D721Med (cell line): ENCODE measurements at regions not wholly inside any gene's neighbourhood (a gene's known extent, or its start where the extent isn't known, plus 50 kb on each side); places are given as distances from the start of the nearest gene placed in this dataset.

Experiments used
- DNase-seq: peaks from one replicate; pipeline ENCODE4 v3.0.0; 2011; ENCODE audit warnings: low spot score; ENCODE audit not compliant: insufficient read length
- FAIRE-seq: peaks from 2 replicates; lab custom pipeline; 2011; peaks lifted over from hg19 to GRCh38; lab: Jason Lieb, UNC
- TF ChIP-seq, protein P1 (sequence below): IDR thresholded peaks from 2 replicates; pipeline ENCODE4 v1.5.1; 2012; ENCODE audit warnings: mild to moderate bottlenecking, control low read depth; ENCODE audit not compliant: insufficient read depth; ENCODE audit errors: missing control alignments

DNA sequence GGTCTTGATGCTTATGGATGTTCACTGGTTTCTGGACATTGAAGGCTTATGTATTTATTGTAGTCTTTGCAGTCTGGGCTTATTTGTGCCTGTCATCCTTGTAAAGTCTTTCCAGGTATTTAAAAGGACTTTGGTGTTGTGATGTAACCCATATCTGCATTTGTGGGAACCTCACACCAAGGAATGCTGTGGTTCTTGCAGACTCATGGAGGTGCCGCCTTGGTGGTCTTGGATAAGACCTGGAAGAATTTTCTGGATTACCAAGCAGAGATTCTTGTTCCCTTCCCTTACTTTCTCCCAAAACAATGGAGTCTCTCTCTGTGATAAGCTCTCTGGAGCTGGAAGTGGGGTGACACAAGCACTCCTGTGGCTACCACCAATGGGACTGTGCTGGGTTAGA is 363.5 kb upstream of the NECTIN3 start:
- no peak for DNase-seq
- TF ChIP-seq, protein P1, sequence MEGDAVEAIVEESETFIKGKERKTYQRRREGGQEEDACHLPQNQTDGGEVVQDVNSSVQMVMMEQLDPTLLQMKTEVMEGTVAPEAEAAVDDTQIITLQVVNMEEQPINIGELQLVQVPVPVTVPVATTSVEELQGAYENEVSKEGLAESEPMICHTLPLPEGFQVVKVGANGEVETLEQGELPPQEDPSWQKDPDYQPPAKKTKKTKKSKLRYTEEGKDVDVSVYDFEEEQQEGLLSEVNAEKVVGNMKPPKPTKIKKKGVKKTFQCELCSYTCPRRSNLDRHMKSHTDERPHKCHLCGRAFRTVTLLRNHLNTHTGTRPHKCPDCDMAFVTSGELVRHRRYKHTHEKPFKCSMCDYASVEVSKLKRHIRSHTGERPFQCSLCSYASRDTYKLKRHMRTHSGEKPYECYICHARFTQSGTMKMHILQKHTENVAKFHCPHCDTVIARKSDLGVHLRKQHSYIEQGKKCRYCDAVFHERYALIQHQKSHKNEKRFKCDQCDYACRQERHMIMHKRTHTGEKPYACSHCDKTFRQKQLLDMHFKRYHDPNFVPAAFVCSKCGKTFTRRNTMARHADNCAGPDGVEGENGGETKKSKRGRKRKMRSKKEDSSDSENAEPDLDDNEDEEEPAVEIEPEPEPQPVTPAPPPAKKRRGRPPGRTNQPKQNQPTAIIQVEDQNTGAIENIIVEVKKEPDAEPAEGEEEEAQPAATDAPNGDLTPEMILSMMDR, result no peak
- FAIRE-seq, result no peak

DNA sequence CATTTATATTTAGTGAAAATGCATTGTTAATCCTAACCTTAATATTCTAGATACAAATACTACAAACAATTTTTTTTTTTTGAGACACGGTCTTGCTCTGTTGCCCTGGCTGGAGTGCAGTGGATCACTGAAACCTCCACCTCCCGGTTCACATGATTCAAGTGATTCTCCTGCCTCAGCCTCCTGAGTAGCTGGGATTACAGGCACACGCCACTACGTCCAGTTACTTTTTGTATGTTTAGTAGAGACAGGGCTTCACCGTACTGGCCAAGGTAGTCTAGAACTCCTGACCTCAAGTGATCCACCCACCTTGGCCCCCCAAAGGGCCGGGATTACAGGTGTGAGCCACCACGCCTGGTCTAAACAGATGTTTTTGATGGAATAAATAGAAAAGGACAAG is 361.5 kb upstream of the NECTIN3 start:
- no peak for DNase-seq
- FAIRE-seq, result no peak
- TF ChIP-seq, protein P1, result no peak

DNA sequence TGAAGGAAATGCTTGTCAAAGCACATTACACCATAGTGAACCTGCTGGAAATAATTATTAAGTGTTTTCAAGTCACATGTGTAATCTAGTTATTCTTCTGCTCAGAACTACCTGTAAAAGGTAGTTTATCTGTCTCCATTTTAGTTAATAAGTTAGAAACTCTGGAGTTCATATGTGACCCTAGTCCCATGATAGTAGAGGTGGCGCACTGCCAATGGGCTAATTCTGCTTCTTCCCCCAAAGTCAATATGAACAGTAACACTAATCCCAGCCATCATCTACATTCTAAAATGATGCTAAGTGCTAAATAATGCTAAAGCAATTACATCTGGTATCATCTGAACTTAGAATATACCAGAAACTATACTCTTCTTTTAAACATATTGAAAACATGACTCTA is 361.0 kb upstream of the NECTIN3 start:
- DNase-seq (no peak), FAIRE-seq (no peak)
- TF ChIP-seq, protein P1, result no peak

DNA sequence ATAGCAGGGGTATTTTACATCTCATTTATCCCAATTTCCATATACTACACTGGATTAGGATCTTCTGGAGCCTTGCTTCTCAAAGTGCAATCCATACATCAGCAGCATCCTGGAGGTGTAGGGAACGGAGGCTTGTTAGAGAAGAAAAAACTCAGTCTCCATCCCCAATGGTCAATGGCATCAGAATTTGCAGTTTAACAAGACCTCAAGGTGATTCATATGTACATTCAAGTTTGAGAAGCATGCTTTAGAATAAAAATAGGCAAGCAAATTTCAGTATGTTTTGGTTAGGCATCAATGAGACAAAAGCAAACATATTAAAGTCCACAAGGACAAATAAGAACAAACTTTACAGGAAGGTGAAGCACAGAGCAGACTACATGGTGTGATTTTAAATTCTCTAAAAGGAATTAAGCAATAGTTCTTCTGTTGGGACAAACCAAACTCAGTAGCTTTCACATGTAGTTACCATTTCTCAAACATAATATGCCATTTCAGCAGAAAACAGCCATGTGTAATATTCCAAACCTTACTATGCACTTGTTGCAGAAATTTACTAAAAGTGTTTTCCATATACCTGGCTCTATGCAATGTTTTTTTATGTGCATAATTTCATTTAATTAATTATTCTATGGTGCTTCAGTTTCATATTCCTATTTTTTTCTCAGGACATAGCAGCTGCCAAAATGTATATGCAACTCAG is 360.3 kb upstream of the NECTIN3 start:
- TF ChIP-seq, protein P1, result no peak
- FAIRE-seq, result no peak
- no peak for DNase-seq

DNA sequence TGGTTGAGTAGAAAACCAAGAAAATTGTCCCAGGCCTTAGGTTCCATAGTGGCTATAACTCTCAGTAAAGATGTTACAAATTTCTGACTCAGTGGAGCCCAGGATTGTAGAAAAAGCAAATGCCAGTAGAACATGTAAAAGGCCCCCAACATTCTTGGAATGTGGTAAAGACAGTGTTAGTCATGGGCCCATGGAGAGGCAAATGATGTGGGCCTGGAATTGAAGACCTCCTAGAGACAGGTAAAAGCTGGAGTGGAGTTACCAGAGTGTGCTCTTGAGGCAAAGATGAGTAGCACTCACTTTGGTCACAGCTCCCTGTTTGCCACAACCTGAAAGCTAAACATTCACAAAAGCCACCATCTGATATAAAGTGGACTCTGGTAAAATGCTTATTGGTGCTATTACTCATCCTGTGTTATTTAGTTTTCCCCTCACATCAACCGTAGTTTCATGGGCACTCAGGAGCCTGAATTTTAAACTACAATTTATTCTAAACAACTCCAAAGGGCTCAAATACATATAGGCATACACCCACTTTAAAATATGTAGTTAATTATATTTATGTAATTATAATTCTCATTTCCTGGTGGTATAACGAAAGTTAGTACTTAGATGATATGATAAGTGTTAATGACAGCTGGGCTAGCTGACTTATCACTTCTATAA is 359.6 kb upstream of the NECTIN3 start:
- TF ChIP-seq, protein P1, result no peak
- DNase-seq (no peak), FAIRE-seq (no peak)

DNA sequence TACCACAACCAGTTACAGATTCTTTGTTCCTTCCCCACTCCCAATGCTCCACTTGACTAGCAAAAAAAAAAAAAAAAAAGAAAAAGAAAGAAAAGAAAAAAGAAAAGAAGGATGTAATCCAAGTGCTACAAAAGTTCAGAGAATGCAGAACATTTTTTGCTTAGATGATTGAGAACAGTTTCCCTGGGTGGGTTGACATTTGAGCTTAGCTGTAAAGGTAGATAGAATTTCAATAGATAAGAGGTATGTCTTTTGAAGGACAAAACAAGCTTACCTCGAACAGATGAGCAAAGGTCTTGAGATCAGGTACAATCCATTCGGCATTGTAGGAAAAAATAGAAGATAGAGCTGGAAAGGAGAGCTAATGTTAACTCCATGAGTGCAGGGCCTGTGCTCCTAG is 344.6 kb upstream of the NECTIN3 start:
- DNase-seq (no peak), FAIRE-seq (no peak)
- TF ChIP-seq, protein P1, result no peak

DNA sequence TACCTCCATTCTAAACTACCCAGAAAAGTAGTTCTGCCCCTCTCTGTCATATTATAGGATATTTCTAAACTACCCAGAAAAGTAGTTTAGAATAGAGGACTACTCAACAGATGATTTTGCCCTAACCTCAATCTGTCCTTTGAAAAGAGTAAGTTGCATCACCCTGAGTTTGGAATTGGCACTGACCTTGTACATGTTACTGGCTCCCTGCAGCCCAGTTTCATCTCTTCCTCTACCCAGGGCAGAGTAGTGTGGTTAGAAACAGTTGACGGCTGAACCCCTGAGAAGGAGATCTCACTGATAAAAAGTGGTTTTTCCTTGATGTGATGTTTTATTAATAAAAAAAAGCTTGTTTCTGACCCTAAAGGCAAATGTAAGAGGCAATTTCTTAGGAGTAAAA is 340.5 kb upstream of the NECTIN3 start:
- DNase-seq (no peak), FAIRE-seq (no peak)
- TF ChIP-seq, protein P1, result no peak
